ENCODE measurements at regions not wholly inside any gene's neighbourhood (a gene's known extent, or its start where the extent isn't known, plus 50 kb on each side); places are given as distances from the start of the nearest gene placed in this dataset.

- TF ChIP-seq, protein P1, sequence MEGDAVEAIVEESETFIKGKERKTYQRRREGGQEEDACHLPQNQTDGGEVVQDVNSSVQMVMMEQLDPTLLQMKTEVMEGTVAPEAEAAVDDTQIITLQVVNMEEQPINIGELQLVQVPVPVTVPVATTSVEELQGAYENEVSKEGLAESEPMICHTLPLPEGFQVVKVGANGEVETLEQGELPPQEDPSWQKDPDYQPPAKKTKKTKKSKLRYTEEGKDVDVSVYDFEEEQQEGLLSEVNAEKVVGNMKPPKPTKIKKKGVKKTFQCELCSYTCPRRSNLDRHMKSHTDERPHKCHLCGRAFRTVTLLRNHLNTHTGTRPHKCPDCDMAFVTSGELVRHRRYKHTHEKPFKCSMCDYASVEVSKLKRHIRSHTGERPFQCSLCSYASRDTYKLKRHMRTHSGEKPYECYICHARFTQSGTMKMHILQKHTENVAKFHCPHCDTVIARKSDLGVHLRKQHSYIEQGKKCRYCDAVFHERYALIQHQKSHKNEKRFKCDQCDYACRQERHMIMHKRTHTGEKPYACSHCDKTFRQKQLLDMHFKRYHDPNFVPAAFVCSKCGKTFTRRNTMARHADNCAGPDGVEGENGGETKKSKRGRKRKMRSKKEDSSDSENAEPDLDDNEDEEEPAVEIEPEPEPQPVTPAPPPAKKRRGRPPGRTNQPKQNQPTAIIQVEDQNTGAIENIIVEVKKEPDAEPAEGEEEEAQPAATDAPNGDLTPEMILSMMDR (IDR thresholded peaks at IDR 0.05; ENCODE audit: low read length), result no peak
- no peak for TF ChIP-seq EZH2 (IDR thresholded peaks at IDR 0.05; ENCODE audit: borderline replicate concordance, low read length)
Observed at GRCh38 chr4:135917011-135917410, 1615.3 kb downstream of the PCDH18 start.

Measured in OCI-LY1 (cell line).